ENCODE measurements at regions not wholly inside any gene's neighbourhood (a gene's known extent, or its start where the extent isn't known, plus 50 kb on each side); places are given as distances from the start of the nearest gene placed in this dataset.

DNA sequence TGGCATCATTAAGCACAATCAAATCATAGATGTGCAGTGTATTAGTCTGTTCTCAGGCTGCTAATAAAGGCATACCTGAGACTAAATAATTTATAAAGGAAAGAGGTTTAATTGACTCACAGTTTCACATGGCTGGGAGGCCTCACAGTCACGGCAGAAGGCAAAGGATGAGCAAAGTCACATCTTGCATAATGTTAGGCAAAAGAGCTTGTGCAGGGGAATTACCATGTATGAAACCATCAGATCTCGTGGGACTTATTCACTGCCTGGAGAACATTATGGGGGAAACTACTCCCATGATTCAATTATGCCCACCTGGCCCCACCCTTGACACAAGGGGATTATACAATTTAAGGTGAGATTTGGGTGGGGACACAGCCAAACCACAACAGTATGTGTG, 245.2 kb upstream of the DACH1 start:
- TF ChIP-seq CTCF (conservative IDR thresholded peaks at IDR 0.05): no peak
- Mint-ChIP-seq H3K36me3 (ENCODE audit: low read depth) (no peaks in the 10 kb centered on the region), H3K27ac (ENCODE audit: unreplicated experiment) (no peak overlapping the region), H3K9me3 (peaks cover 6% of the 10 kb centered on the region), H3K4me3 (no peak overlapping the region), H3K27me3 (ENCODE audit: low read depth) (no peaks in the 10 kb centered on the region), H3K4me1 (no peaks in the 10 kb centered on the region)
- DNase-seq (ENCODE audit: low read depth, low spot score): no peak

GRCh38 chr13:72109863-72110262, 242.9 kb upstream of the DACH1 start:
- Mint-ChIP-seq H3K4me3 (no peak overlapping the region), H3K27me3 (ENCODE audit: low read depth) (no peaks in the 10 kb centered on the region), H3K4me1 (no peaks in the 10 kb centered on the region), H3K27ac (ENCODE audit: unreplicated experiment) (no peak overlapping the region), H3K36me3 (ENCODE audit: low read depth) (peaks cover 3% of the 10 kb centered on the region), H3K9me3 (peaks cover 5% of the 10 kb centered on the region)
- no peak for DNase-seq (ENCODE audit: low read depth, low spot score)
- TF ChIP-seq CTCF (conservative IDR thresholded peaks at IDR 0.05): no peak

DNA sequence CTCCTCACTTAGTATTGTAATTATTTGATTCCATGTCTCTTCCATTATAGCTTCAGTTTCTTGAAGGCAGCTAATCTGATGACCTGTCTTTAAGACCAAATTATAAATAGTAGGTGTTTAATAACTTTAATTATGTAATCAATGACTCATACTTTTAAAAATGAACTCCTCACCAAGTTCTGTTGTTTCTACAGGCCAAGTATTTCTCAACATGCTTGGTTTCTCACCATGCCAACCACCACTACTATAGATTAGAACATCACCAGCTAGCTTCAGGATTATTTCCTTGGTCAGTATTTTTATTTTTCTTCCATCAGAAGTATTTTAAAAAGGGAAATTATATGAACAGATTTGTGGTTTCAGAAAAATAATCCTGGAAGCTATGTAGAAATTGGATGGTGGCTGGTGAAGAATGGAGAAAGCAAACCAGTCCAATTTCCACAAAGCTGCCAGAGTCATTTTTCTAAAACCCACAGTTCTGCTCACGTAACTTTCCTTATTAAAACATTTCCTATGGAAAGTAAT, 237.7 kb upstream of the DACH1 start:
- Mint-ChIP-seq H3K4me1 (no peaks in the 10 kb centered on the region), H3K4me3 (no peak overlapping the region), H3K36me3 (ENCODE audit: low read depth) (peaks cover 3% of the 10 kb centered on the region), H3K9me3 (peaks cover 5% of the 10 kb centered on the region), H3K27ac (ENCODE audit: unreplicated experiment) (no peak overlapping the region), H3K27me3 (ENCODE audit: low read depth) (no peaks in the 10 kb centered on the region)
- TF ChIP-seq CTCF (conservative IDR thresholded peaks at IDR 0.05): no peak
- no peak for DNase-seq (ENCODE audit: low read depth, low spot score)

DNA sequence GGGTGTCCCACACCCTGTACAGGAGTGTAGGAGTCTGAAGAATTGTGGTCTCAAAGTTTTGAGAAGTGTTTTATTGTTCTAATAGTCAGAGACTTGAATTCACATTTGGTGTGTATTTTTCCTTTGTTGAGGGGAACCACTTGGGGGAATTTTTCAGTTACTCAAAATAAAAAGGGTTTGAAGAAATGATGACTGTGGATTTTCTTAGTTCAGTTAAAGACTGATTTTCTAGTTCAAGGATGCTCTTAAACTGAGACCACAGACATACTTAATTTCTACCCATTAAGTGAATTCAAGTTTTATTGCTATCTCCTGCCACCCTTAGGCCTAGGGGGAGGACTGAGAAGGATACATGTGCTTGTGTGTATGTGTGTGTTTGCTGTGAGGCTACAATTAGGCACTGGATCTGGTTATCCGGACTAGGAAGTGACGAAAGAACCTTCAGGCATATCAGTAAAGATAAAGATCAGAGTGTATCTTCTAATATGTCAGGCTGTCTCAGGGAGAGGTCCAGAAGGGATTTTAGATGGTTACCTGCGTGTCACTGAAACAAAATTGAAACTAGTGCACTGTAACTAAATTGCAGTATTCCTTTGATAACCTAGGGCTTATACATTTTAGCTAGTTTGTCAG, 234.9 kb upstream of the DACH1 start:
- peaks cover 3% of the 10 kb centered on the region for H3K36me3 Mint-ChIP-seq (ENCODE audit: low read depth)
- TF ChIP-seq CTCF (conservative IDR thresholded peaks at IDR 0.05): no peak
- H3K27ac Mint-ChIP-seq (ENCODE audit: unreplicated experiment): no peak overlapping the region
- no peaks in the 10 kb centered on the region for H3K4me1 Mint-ChIP-seq
- DNase-seq (ENCODE audit: low read depth, low spot score): no peak
- H3K9me3 Mint-ChIP-seq: no peaks in the 10 kb centered on the region
- no peak overlapping the region for H3K4me3 Mint-ChIP-seq
- no peaks in the 10 kb centered on the region for H3K27me3 Mint-ChIP-seq (ENCODE audit: low read depth)

DNA sequence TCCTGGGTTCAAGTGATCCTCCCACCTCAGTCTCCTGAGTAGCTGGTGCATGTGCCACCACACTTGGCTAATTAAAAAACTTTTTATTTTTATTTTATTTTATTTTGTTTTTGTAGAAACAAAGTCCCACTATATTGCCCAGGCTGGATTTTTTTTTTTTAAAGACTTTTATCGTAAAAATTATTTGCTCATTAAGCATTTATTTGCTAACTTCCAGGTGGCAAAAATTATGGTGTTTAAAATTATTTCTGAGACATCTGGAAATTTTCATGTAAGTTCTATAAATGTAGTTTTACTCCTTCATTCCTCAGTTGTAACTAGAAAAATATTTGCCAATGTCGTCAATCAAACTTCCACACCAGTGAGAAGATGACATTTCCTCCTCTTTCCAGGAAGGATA, 233.3 kb upstream of the DACH1 start:
- no peak overlapping the region for H3K4me3 Mint-ChIP-seq
- no peaks in the 10 kb centered on the region for H3K9me3 Mint-ChIP-seq
- no peak overlapping the region for H3K27ac Mint-ChIP-seq (ENCODE audit: unreplicated experiment)
- TF ChIP-seq CTCF (conservative IDR thresholded peaks at IDR 0.05): no peak
- no peak for DNase-seq (ENCODE audit: low read depth, low spot score)
- no peaks in the 10 kb centered on the region for H3K27me3 Mint-ChIP-seq (ENCODE audit: low read depth)
- no peaks in the 10 kb centered on the region for H3K36me3 Mint-ChIP-seq (ENCODE audit: low read depth)
- no peaks in the 10 kb centered on the region for H3K4me1 Mint-ChIP-seq
